ENCODE measurements at regions not wholly inside any gene's neighbourhood (a gene's known extent, or its start where the extent isn't known, plus 50 kb on each side); places are given as distances from the start of the nearest gene placed in this dataset.

GRCh38 chr21:39000496-39000895, 182.8 kb downstream of the PSMG1 start:
- TF ChIP-seq GATA2 (IDR thresholded peaks at IDR 0.05; ENCODE audit: low read depth, low read length) (no peak), GATA3 (IDR thresholded peaks at IDR 0.05; ENCODE audit: low read depth, low read length) (no peak)

All from SH-SY5Y (cell line).